BJ (cell line): ENCODE measurements at regions not wholly inside any gene's neighbourhood (a gene's known extent, or its start where the extent isn't known, plus 50 kb on each side); places are given as distances from the start of the nearest gene placed in this dataset.

Experiments
- CTCF ChIA-PET: fragments of 350-600 bp; formaldehyde crosslinking; extraction: SDS; loops from one replicate; lab custom pipeline; 2021; ENCODE audit warnings: antibody characterized with exemption, inconsistent platforms; lab: Yijun Ruan, JAX
- POLR2A ChIA-PET: fragments of 300-600 bp; sonication (Branson Sonifier 250); formaldehyde crosslinking; extraction: SDS; loops from one replicate; lab custom pipeline; 2021; ENCODE audit warnings: antibody characterized with exemption; lab: Charles Lee
- DNase-seq: peaks from one replicate; pipeline ENCODE4 v3.0.0-alpha.2; 2011; ENCODE audit warnings: low read depth
- H3K27me3 ChIP-seq: 2 replicates; pipeline ENCODE4 v1.6.0; 2011; ENCODE audit warnings: low read length; ENCODE audit not compliant: control insufficient read depth, insufficient read depth
- H3K36me3 ChIP-seq: 2 replicates; pipeline ENCODE4 v1.5.1; 2011; ENCODE audit warnings: low read length; ENCODE audit not compliant: control insufficient read depth, insufficient read depth
- H3K4me3 ChIP-seq: 2 replicates; pipeline ENCODE4 v1.5.1; 2011; ENCODE audit warnings: low read depth, mild to moderate bottlenecking, control low read depth, low read length
- TF ChIP-seq, protein P1 (sequence below): IDR thresholded peaks from 2 replicates; pipeline ENCODE4 v1.5.1; 2011; ENCODE audit warnings: low read depth, mild to moderate bottlenecking, control low read depth, inconsistent platforms, low read length, moderate library complexity; ENCODE audit not compliant: insufficient read depth

DNA sequence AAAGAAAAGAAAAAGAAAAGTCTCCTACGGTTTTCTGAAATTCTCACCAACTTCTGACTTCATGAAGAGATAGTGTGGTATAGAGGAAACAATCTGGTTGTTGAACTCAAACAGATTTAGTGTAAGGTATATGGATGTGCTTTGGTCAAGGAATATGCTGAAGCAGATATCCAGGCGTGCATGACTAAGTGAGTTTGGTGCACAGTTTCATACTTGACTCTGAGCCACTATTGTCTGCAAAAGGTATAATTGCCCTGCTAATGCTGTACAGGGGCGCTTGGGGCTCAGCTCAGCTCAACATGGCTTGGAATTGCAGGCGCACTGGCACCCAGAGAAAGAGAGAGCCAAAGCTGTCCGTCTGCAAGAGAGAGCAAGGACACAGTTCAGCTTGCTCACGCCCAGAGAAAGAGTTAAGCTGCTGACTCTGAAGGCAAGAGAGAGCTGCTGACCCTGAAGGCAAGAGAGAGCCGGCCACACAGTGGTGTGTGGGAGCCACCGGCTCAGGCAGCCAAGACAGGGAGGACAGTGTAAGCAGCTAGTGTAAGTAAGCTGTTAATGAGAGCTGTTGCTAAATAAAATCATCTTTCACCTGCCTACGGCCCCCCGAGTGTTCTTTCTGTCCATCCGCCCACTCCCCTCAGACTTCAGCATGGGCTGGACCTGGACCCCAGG is 66.4 kb upstream of the SLC38A4 start:
- ChIA-PET POLR2A (interaction anchor here (0.7 kb wide), 1 partner anchor 187 kb away, joined by 3 read pairs; the partner anchor contains the start of gene PCED1B), CTCF (interaction anchor here (1.2 kb wide), 1 partner anchor 11 kb away, joined by 3 read pairs; no protein-coding TSS in a partner anchor)
- Histone ChIP-seq H3K36me3 (no peaks in the 10 kb centered on the region), H3K27me3 (no peaks in the 10 kb centered on the region), H3K4me3 (no peak overlapping the region)
- DNase-seq: no peak
- TF ChIP-seq, protein P1, sequence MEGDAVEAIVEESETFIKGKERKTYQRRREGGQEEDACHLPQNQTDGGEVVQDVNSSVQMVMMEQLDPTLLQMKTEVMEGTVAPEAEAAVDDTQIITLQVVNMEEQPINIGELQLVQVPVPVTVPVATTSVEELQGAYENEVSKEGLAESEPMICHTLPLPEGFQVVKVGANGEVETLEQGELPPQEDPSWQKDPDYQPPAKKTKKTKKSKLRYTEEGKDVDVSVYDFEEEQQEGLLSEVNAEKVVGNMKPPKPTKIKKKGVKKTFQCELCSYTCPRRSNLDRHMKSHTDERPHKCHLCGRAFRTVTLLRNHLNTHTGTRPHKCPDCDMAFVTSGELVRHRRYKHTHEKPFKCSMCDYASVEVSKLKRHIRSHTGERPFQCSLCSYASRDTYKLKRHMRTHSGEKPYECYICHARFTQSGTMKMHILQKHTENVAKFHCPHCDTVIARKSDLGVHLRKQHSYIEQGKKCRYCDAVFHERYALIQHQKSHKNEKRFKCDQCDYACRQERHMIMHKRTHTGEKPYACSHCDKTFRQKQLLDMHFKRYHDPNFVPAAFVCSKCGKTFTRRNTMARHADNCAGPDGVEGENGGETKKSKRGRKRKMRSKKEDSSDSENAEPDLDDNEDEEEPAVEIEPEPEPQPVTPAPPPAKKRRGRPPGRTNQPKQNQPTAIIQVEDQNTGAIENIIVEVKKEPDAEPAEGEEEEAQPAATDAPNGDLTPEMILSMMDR: no peak

DNA sequence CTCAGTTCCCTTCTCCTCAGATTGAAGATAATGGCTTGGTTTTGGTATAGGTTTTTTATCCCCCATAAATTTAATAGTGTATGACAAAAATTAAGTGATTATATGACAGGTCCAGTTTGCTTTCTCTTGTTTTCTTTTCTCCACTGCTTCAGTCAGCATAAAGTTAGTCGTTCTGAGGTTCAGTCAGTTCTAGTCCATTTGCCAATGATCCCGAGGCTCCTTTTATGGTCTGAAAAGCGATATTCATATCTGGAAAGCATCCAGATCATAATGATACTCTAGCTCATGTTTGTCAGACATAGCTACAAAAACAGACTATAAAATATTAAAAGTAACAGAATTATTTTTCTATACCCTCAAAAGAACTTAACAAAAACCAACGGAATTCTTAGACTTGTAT is 67.1 kb upstream of the SLC38A4 start:
- H3K36me3 ChIP-seq: no peaks in the 10 kb centered on the region
- DNase-seq: no peak
- ChIA-PET POLR2A (no interaction called here), CTCF (interaction anchor here (1.2 kb wide), 1 partner anchor 10 kb away, joined by 3 read pairs; no protein-coding TSS in a partner anchor)
- H3K27me3 ChIP-seq: no peaks in the 10 kb centered on the region
- no peak overlapping the region for H3K4me3 ChIP-seq
- TF ChIP-seq, protein P1: no peak

DNA sequence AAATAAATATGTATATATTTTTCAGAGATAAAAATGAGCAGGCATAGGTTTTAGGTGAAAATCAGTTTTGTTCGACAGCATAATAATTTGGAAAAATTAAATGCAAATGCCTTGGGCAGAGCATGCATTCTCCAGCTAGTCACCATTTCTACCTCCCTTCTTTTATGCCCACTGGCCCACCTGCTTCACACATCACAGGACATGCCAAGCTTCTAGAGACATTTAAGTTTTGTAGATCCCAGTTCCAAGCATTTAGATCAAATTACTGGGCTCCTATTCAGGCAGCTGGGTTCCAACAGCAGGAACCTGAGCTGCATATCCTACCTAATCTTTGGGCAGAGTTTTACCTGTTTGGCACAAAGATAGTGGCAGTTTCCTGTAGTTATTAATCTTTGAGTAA is 67.6 kb upstream of the SLC38A4 start:
- Histone ChIP-seq H3K27me3 (no peaks in the 10 kb centered on the region), H3K4me3 (no peak overlapping the region), H3K36me3 (no peaks in the 10 kb centered on the region)
- ChIA-PET POLR2A (no interaction called here), CTCF (interaction anchor here (1.2 kb wide), 1 partner anchor 9 kb away, joined by 3 read pairs; no protein-coding TSS in a partner anchor)
- DNase-seq: no peak
- TF ChIP-seq, protein P1: no peak

DNA sequence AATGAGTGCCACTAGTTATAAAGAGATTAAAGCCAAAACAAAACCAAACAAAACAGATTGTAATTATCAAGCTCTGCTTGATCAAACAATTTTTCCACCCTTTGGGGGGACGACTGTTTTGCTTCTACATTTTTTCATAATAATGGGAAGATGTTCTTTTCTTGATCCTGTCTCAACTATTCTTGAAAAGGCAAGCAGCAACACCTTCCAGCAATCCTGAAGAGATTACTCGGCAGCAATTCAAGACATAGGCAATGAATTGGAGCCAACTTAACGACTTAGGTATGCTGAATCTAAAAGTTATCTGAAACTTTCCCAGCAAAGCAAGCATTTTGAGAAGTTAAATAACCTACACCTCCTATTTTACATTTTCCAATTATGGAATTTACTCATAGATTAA is 69.9 kb upstream of the SLC38A4 start:
- no peak for DNase-seq
- TF ChIP-seq, protein P1: no peak
- ChIA-PET POLR2A (no interaction called here), CTCF (no interaction called here)
- no peaks in the 10 kb centered on the region for H3K27me3 ChIP-seq
- no peaks in the 10 kb centered on the region for H3K36me3 ChIP-seq
- H3K4me3 ChIP-seq: no peak overlapping the region

DNA sequence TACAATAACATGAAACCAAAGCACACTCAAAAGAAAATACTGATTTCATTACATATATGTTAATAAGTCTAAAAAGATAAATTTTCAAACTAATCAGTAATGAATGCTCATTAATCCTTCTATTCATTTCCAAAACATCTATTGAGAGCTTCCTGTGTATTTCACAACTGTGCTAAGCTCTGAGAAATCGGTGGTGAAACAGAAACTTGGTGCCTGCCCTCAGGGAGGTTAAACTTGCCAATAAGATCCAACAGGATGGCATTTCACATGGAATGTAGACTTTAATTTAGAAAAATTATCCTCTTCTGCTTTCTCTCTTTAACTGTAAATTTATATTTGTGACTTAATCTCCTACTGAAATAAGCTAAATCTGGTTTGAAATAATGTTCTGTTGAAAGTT is 70.9 kb upstream of the SLC38A4 start:
- DNase-seq: no peak
- POLR2A ChIA-PET: no interaction called here
- Histone ChIP-seq H3K4me3 (no peak overlapping the region), H3K27me3 (no peaks in the 10 kb centered on the region), H3K36me3 (no peaks in the 10 kb centered on the region)
- CTCF ChIA-PET: interaction anchor here (1.0 kb wide), 1 partner anchor 10 kb away, joined by 4 read pairs; no protein-coding TSS in a partner anchor
- TF ChIP-seq, protein P1: no peak
